ENCODE measurements at regions not wholly inside any gene's neighbourhood (a gene's known extent, or its start where the extent isn't known, plus 50 kb on each side); places are given as distances from the start of the nearest gene placed in this dataset.

GRCh38 chr10:4202938-4203337, 417.9 kb upstream of the KLF6 start:
- Histone ChIP-seq H3K9ac (ENCODE audit: insufficient read depth in 1 of 2, low read depth in 2 of 2, low read length in 2 of 2) (no peak overlapping the region), H3K9me3 (replicated peaks; ENCODE audit: control insufficient read depth, insufficient read depth, low read depth, low read length) (no peaks in the 10 kb centered on the region), H3K27me3 (ENCODE audit: control insufficient read depth in 2 of 2, insufficient read depth in 2 of 2, low read length in 2 of 2) (peaks cover 7 to 22% of the 10 kb centered on the region in 2 experiments; a peak in 3 of 5 replicates), H3K27ac (ENCODE audit: extremely low read depth, low read depth, low read length) (no peak overlapping the region), H3K79me2 (ENCODE audit: control insufficient read depth, insufficient read depth, low read length) (no peaks in the 10 kb centered on the region), H2AFZ (ENCODE audit: low read depth, low read length) (no peak overlapping the region), H3K9me1 (ENCODE audit: control insufficient read depth, insufficient read depth, low read length) (no peaks in the 10 kb centered on the region), H3K36me3 (ENCODE audit: control insufficient read depth, insufficient read depth, low read length) (no peaks in the 10 kb centered on the region), H3K4me2 (ENCODE audit: insufficient read depth, low read length) (no peak overlapping the region), H3K4me1 (replicated peaks in 1 of 2; ENCODE audit: control insufficient read depth in 2 of 2, insufficient read depth in 2 of 2, low read length in 2 of 2) (no peaks in the 10 kb centered on the region), H4K20me1 (replicated peaks; ENCODE audit: control insufficient read depth, insufficient read depth, low read length) (no peaks in the 10 kb centered on the region), H3K4me3 (no peak overlapping the region)
- ChIA-PET POLR2A (interaction anchor here (0.7 kb wide), 1 partner anchor 901 kb away, joined by 4 read pairs; no protein-coding TSS in a partner anchor), CTCF (ENCODE audit: low intra/inter-chr PET ratio) (no interaction called here)
- in situ Hi-C loops (cut with MboI), result no loop called here
- intact Hi-C loops (cut with micrococcal nuclease), result no loop called here
- 0% methylated on average over 1 of the region's 1 CpG for WGBS (ENCODE audit: insufficient coverage, low coverage, missing lambda C conversion rate)
- DNase-seq (ENCODE audit: extremely low read depth in 1 of 4, low spot score in 3 of 4) (no peak), ATAC-seq (no peak), FAIRE-seq (no peak)
- no peak for TF ChIP-seq ELF2 (CRISPR knock-in tag; IDR thresholded peaks at IDR 0.05)
- no peak for TF ChIP-seq GABPB1 (CRISPR knock-in tag; IDR thresholded peaks at IDR 0.05)
- no peak for TF ChIP-seq ZC3H4 (CRISPR knock-in tag; IDR thresholded peaks at IDR 0.05; ENCODE audit: borderline replicate concordance)
- TF ChIP-seq CREM (IDR thresholded peaks at IDR 0.05; ENCODE audit: low read depth), result no peak
- TF ChIP-seq ZNF79 (CRISPR knock-in tag; IDR thresholded peaks at IDR 0.05; ENCODE audit: low read depth), result no peak
- no peak for TF ChIP-seq ZNF778 (CRISPR knock-in tag; IDR thresholded peaks at IDR 0.05)
- no peak for TF ChIP-seq ATF1 (CRISPR knock-in tag; IDR thresholded peaks at IDR 0.05)
- TF ChIP-seq ATF1 (tag; IDR thresholded peaks at IDR 0.05), result no peak
- no peak for TF ChIP-seq TAF15 (IDR thresholded peaks at IDR 0.05; ENCODE audit: low read depth, low read length)
- no peak for TF ChIP-seq ZBTB49 (CRISPR knock-in tag; IDR thresholded peaks at IDR 0.05; ENCODE audit: borderline replicate concordance)
- TF ChIP-seq NRF1 (conservative IDR thresholded peaks at IDR 0.05 in 1 of 2, IDR thresholded peaks at IDR 0.05 in 1 of 2), result no peak
- no peak for TF ChIP-seq ZNF354B (CRISPR knock-in tag; IDR thresholded peaks at IDR 0.05)
- TF ChIP-seq ILF3 (IDR thresholded peaks at IDR 0.05; ENCODE audit: borderline replicate concordance), result no peak
- TF ChIP-seq CCAR2 (IDR thresholded peaks at IDR 0.05; ENCODE audit: low read depth, low read length), result no peak
- TF ChIP-seq, protein P1, sequence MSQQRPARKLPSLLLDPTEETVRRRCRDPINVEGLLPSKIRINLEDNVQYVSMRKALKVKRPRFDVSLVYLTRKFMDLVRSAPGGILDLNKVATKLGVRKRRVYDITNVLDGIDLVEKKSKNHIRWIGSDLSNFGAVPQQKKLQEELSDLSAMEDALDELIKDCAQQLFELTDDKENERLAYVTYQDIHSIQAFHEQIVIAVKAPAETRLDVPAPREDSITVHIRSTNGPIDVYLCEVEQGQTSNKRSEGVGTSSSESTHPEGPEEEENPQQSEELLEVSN (IDR thresholded peaks at IDR 0.05; ENCODE audit: borderline replicate concordance in 1 of 2, extremely low read depth in 1 of 2, insufficient read depth in 1 of 2, insufficient read length in 1 of 2, low read depth in 1 of 2, low read length in 1 of 2, poor library complexity in 1 of 2, severe bottlenecking in 1 of 2), result no peak
- no peak for TF ChIP-seq PKNOX1 (IDR thresholded peaks at IDR 0.05)
- TF ChIP-seq MAFF (IDR thresholded peaks at IDR 0.05; ENCODE audit: low read length), result no peak
- TF ChIP-seq ZNF561 (CRISPR knock-in tag; conservative IDR thresholded peaks at IDR 0.05), result no peak
- TF ChIP-seq NEUROD1 (IDR thresholded peaks at IDR 0.05; ENCODE audit: borderline replicate concordance, low read depth, low read length, partially characterized antibody), result no peak
- no TSS peak for BruUV-seq (replicated peaks)

Measured in K562 (cell line).